Hippocampal formation (tissue), 2 donors: ENCODE measurements at regions not wholly inside any gene's neighbourhood (a gene's known extent, or its start where the extent isn't known, plus 50 kb on each side); places are given as distances from the start of the nearest gene placed in this dataset.

ENCODE experiments used
- DNase-seq, 2 donors: peaks; one replicate each; lab custom pipeline; 2025; lab: John Stamatoyannopoulos, UW

GRCh38 chr2:37837628-37838328 is 87.3 kb upstream of the RMDN2 start:
- DNase-seq: no peak

- no peak for DNase-seq
These were observed 86.4 kb upstream of the RMDN2 start for GRCh38 chr2:37838541-37839167.

GRCh38 chr2:37839991-37840390 is 85.1 kb upstream of the RMDN2 start:
- DNase-seq: no peak

GRCh38 chr2:37842732-37843440 is 82.2 kb upstream of the RMDN2 start:
- no peak for DNase-seq

- no peak for DNase-seq
These were observed 81.5 kb upstream of the RMDN2 start for GRCh38 chr2:37843556-37843955.

- DNase-seq: no peak
These were observed 78.9 kb upstream of the RMDN2 start for GRCh38 chr2:37846207-37846606.

GRCh38 chr2:37847792-37848191 is 77.3 kb upstream of the RMDN2 start:
- no peak for DNase-seq

- DNase-seq: no peak
These were observed 76.6 kb upstream of the RMDN2 start for GRCh38 chr2:37848451-37848850.

GRCh38 chr2:37849911-37850310 is 75.2 kb upstream of the RMDN2 start:
- no peak for DNase-seq

GRCh38 chr2:37851428-37851827 is 73.7 kb upstream of the RMDN2 start:
- no peak for DNase-seq

- DNase-seq: no peak
These were observed 73.1 kb upstream of the RMDN2 start for GRCh38 chr2:37851828-37852584.

GRCh38 chr2:37852585-37853014 is 72.5 kb upstream of the RMDN2 start:
- DNase-seq: no peak

GRCh38 chr2:37854676-37855282 is 70.3 kb upstream of the RMDN2 start:
- DNase-seq: no peak

GRCh38 chr2:37855283-37856041 is 69.6 kb upstream of the RMDN2 start:
- peak in 1 of 2 donors; percentile 22 for DNase-seq

- no peak for DNase-seq
These were observed 68.9 kb upstream of the RMDN2 start for GRCh38 chr2:37856101-37856751.

- DNase-seq: no peak
These were observed 67.3 kb upstream of the RMDN2 start for GRCh38 chr2:37857575-37858399.

GRCh38 chr2:37858400-37858711 is 66.7 kb upstream of the RMDN2 start:
- no peak for DNase-seq

GRCh38 chr2:37858725-37859267 is 66.3 kb upstream of the RMDN2 start:
- no peak for DNase-seq

GRCh38 chr2:37862620-37863019 is 62.5 kb upstream of the RMDN2 start:
- DNase-seq: no peak

- DNase-seq: no peak
These were observed 60.9 kb upstream of the RMDN2 start for GRCh38 chr2:37864217-37864616.
